ENCODE measurements at regions not wholly inside any gene's neighbourhood (a gene's known extent, or its start where the extent isn't known, plus 50 kb on each side); places are given as distances from the start of the nearest gene placed in this dataset.

GRCh38 chr6:40180271-40180670 is 246.0 kb upstream of the MOCS1 start:
- H3K9me3 ChIP-seq = no peaks in the 10 kb centered on the region
- no peak overlapping the region for H3K9ac ChIP-seq

GRCh38 chr6:40179496-40179895 is 245.2 kb upstream of the MOCS1 start:
- Histone ChIP-seq H3K4me1 (ENCODE audit: control insufficient read depth in 1 of 2, insufficient read depth in 2 of 2, low read depth in 1 of 2, low read length in 1 of 2) (no peaks in the 10 kb centered on the region), H3F3A (replicated peaks; ENCODE audit: insufficient read depth) (no peaks in the 10 kb centered on the region), H3K27me3 (ENCODE audit: insufficient read depth) (no peaks in the 10 kb centered on the region), H3K9ac (no peak overlapping the region), H3K4me2 (no peak overlapping the region), H3K79me2 (ENCODE audit: insufficient read depth) (no peaks in the 10 kb centered on the region), H3K9me2 (no peaks in the 10 kb centered on the region), H4K20me1 (ENCODE audit: insufficient read depth) (no peaks in the 10 kb centered on the region), H3K36me3 (replicated peaks in 1 of 2; ENCODE audit: control insufficient read depth in 1 of 2, insufficient read depth in 2 of 2, low read length in 1 of 2) (no peaks in the 10 kb centered on the region), H3K9me3 (no peaks in the 10 kb centered on the region), H3K4me3 (ENCODE audit: low read depth in 2 of 2, low read length in 1 of 2) (no peak overlapping the region), H3K27ac (ENCODE audit: low read depth in 2 of 2, low read length in 1 of 2) (no peak overlapping the region), H2AFZ (ENCODE audit: low read depth) (no peak overlapping the region)
- TF ChIP-seq MEF2A (IDR thresholded peaks at IDR 0.05; ENCODE audit: borderline replicate concordance, low read depth) (no peak), MAX (IDR thresholded peaks at IDR 0.05; ENCODE audit: low read depth) (no peak), SMC3 (IDR thresholded peaks at IDR 0.05; ENCODE audit: low read depth, low read length) (no peak), GATA2 (CRISPR knock-in tag; IDR thresholded peaks at IDR 0.05) (no peak), POLR2AphosphoS5 (IDR thresholded peaks at IDR 0.05; ENCODE audit: low read depth, low read length) (no peak), IRF3 (IDR thresholded peaks at IDR 0.05; ENCODE audit: low read depth, low read length) (no peak), EZH2phosphoT487 (IDR thresholded peaks at IDR 0.05; ENCODE audit: borderline replicate concordance, low read depth) (no peak), YY1 (IDR thresholded peaks at IDR 0.05; ENCODE audit: low read depth) (no peak), JUND (IDR thresholded peaks at IDR 0.05) (no peak), RXRA (IDR thresholded peaks at IDR 0.05; ENCODE audit: borderline replicate concordance, low read depth) (no peak), FOSL2 (IDR thresholded peaks at IDR 0.05; ENCODE audit: borderline replicate concordance, low read depth) (no peak), NFIC (IDR thresholded peaks at IDR 0.05; ENCODE audit: borderline replicate concordance) (no peak), NRF1 (IDR thresholded peaks at IDR 0.05; ENCODE audit: low read depth, low read length) (no peak), ELF1 (IDR thresholded peaks at IDR 0.05) (no peak), USF1 (IDR thresholded peaks at IDR 0.05; ENCODE audit: borderline replicate concordance, low read depth) (no peak), EP300 (IDR thresholded peaks at IDR 0.05; ENCODE audit: borderline replicate concordance in 1 of 2, low read depth in 1 of 2, low read length in 1 of 2) (no peak)
- WGBS (ENCODE audit: low lambda C conversion rate) = 9% methylated on average over 1 of the region's 1 CpG
- DNase-seq = no peak
- POLR2A ChIA-PET = no interaction called here
- CTCF ChIA-PET = interaction anchor here (1.5 kb wide), 1 partner anchor 24 kb away, joined by 3 read pairs; no protein-coding TSS in a partner anchor

More at GRCh38 chr6:40180271-40180670, 246.0 kb upstream of the MOCS1 start:
- Histone ChIP-seq H2AFZ (ENCODE audit: low read depth) (no peak overlapping the region), H3K4me1 (ENCODE audit: control insufficient read depth in 1 of 2, insufficient read depth in 2 of 2, low read depth in 1 of 2, low read length in 1 of 2) (no peaks in the 10 kb centered on the region), H3K79me2 (ENCODE audit: insufficient read depth) (no peaks in the 10 kb centered on the region), H3K36me3 (replicated peaks in 1 of 2; ENCODE audit: control insufficient read depth in 1 of 2, insufficient read depth in 2 of 2, low read length in 1 of 2) (no peaks in the 10 kb centered on the region), H4K20me1 (ENCODE audit: insufficient read depth) (no peaks in the 10 kb centered on the region), H3F3A (replicated peaks; ENCODE audit: insufficient read depth) (no peaks in the 10 kb centered on the region), H3K9me2 (no peaks in the 10 kb centered on the region), H3K4me2 (no peak overlapping the region), H3K27me3 (ENCODE audit: insufficient read depth) (no peaks in the 10 kb centered on the region), H3K27ac (ENCODE audit: low read depth in 2 of 2, low read length in 1 of 2) (no peak overlapping the region), H3K4me3 (ENCODE audit: low read depth in 2 of 2, low read length in 1 of 2) (no peak overlapping the region)
- 5% methylated on average over 3 of the region's 3 CpGs for WGBS (ENCODE audit: low lambda C conversion rate)
- no peak for DNase-seq
- ChIA-PET CTCF (interaction anchor here (1.5 kb wide), 1 partner anchor 23 kb away, joined by 3 read pairs; no protein-coding TSS in a partner anchor), POLR2A (no interaction called here)
- TF ChIP-seq GATA2 (CRISPR knock-in tag; IDR thresholded peaks at IDR 0.05) (no peak), RXRA (IDR thresholded peaks at IDR 0.05; ENCODE audit: borderline replicate concordance, low read depth) (no peak)
